Lower leg skin (tissue), 3 donors: ENCODE measurements at regions not wholly inside any gene's neighbourhood (a gene's known extent, or its start where the extent isn't known, plus 50 kb on each side); places are given as distances from the start of the nearest gene placed in this dataset.

Source experiments
- CTCF ChIP-seq, 3 donors: fragments of 450-650 bp; IDR thresholded peaks; one replicate each; pipeline ENCODE4 v1.5.1; 2016; ENCODE audit warnings: antibody characterized with exemption in 3 of 3, mild to moderate bottlenecking in 3 of 3, moderate library complexity in 2 of 3
- POLR2A ChIP-seq, 2 donors: fragments of 450-650 bp; IDR thresholded peaks; one replicate each; pipeline ENCODE4 v1.6.1; 2016 to 2017; ENCODE audit warnings: antibody characterized with exemption in 2 of 2, mild to moderate bottlenecking in 1 of 2, moderate library complexity in 1 of 2

GRCh38 chr17:31745964-31746600 lies 113.0 kb downstream of the COPRS start:
- TF ChIP-seq CTCF (IDR thresholded peaks at IDR 0.05) (no peak), POLR2A (IDR thresholded peaks at IDR 0.05) (no peak)
